ENCODE measurements at regions not wholly inside any gene's neighbourhood (a gene's known extent, or its start where the extent isn't known, plus 50 kb on each side); places are given as distances from the start of the nearest gene placed in this dataset.

DNA sequence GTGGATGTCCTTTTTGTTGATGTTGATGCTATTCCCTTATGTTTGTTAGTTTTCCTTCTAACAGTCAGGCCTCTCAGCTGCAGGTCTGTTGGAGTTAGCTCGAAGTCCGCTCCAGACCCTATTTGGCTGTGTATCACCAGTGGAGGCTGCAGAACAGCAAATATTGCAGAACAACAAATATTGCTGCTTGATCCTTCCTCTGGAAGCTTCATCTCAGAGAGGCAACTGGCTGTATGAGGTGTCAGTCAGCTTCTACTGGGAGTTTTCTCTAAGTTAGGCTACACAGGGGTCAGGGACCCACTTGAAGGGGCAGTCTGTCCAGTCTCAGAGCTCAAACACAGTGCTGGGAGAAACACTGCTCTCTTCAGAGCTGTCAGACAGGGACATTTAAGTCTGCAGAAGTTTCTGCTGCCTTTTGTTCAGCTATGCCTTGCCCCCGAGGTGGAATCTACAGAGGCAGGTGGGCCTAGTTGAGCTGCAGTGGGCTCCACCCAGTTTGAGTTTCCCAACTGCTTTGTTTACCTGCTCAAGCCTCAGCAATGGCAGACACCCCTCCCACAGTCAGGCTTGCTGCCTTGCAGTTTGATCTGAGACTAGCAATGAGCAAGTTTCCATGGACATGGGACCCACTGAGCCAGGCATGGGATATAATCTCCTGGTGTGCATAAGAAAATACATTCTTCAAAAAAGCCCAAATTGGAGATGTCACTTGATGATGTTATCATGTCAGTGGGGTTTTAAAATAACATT is 99.5 kb downstream of the KDM5D start:
- TF ChIP-seq, protein P1, sequence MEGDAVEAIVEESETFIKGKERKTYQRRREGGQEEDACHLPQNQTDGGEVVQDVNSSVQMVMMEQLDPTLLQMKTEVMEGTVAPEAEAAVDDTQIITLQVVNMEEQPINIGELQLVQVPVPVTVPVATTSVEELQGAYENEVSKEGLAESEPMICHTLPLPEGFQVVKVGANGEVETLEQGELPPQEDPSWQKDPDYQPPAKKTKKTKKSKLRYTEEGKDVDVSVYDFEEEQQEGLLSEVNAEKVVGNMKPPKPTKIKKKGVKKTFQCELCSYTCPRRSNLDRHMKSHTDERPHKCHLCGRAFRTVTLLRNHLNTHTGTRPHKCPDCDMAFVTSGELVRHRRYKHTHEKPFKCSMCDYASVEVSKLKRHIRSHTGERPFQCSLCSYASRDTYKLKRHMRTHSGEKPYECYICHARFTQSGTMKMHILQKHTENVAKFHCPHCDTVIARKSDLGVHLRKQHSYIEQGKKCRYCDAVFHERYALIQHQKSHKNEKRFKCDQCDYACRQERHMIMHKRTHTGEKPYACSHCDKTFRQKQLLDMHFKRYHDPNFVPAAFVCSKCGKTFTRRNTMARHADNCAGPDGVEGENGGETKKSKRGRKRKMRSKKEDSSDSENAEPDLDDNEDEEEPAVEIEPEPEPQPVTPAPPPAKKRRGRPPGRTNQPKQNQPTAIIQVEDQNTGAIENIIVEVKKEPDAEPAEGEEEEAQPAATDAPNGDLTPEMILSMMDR (IDR thresholded peaks at IDR 0.05; ENCODE audit: low read depth, low read length) = no peak
- H3K4me1 ChIP-seq (ENCODE audit: low read depth) = no peaks in the 10 kb centered on the region

DNA sequence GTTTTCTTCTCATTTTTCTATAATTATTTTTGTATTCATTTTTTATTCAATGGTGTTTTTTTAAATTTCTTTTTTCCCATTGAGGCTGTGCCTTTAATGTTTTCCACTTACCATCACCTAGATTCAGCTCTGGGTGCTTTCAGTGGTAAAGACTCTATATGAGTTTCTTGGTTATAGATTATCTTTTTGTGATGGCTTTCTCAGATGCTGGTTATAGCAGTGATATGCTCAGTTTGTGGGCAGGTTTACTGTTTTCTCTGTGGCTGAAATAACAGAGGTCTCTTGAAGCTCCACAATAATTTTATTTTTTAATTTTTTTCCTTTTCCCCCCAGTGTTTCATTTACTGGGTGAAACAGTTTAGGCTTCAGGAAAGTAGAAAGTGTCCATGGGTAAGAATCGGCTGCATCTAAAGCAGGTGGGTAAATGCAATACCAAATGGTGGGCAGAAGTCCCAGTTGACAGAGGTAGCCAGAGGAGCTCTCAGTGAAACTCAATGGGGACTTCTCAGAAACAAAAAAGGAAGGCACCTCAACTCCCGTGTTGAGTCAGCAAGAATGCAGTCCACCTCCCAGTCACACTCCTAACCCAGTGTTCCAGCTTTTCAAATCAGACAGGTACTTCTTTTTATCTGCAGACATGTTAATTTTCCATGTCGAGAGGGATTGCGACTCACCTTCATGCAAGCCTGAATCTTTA is 106.7 kb downstream of the KDM5D start:
- Histone ChIP-seq H3K9me3 (ENCODE audit: low read depth) (no peaks in the 10 kb centered on the region), H3K27me3 (no peaks in the 10 kb centered on the region), H3K36me3 (no peaks in the 10 kb centered on the region), H3K27ac (no peak overlapping the region), H3K4me3 (no peak overlapping the region), H3K4me1 (ENCODE audit: low read depth) (no peaks in the 10 kb centered on the region)
- DNase-seq (ENCODE audit: low read depth in 1 of 2, low spot score in 1 of 2) = no peak
- TF ChIP-seq, protein P1 (IDR thresholded peaks at IDR 0.05; ENCODE audit: low read depth, low read length) = no peak

More for the DNA sequence above, 99.5 kb downstream of the KDM5D start:
- no peak overlapping the region for H3K27ac ChIP-seq
- no peaks in the 10 kb centered on the region for H3K36me3 ChIP-seq
- H3K4me3 ChIP-seq = no peak overlapping the region
- no peak for DNase-seq (ENCODE audit: low read depth in 1 of 2, low spot score in 1 of 2)
- H3K27me3 ChIP-seq = no peaks in the 10 kb centered on the region
- no peaks in the 10 kb centered on the region for H3K9me3 ChIP-seq (ENCODE audit: low read depth)

DNA sequence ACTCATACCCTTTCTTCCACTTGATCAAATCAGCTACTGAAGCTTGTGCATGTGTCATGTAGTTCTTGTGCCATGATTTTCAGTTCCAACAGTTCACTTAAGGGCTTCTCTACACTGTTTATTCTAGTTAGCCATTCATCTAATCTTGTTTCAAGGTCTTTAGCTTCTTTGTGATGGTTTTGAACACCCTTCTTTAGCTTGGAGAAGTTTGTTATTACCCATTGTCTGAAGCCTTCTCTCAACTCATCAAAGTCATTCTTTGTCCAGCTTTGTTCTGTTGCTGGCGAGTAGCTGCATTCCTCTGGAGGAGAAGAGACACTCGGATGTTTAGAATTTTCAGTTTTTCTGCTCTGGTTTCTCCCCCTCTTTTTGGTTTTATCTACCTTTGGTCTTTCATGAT is 115.6 kb downstream of the KDM5D start:
- no peaks in the 10 kb centered on the region for H3K4me1 ChIP-seq (ENCODE audit: low read depth)
- no peaks in the 10 kb centered on the region for H3K36me3 ChIP-seq
- H3K27me3 ChIP-seq = no peaks in the 10 kb centered on the region
- H3K27ac ChIP-seq = no peak overlapping the region
- no peaks in the 10 kb centered on the region for H3K9me3 ChIP-seq (ENCODE audit: low read depth)
- no peak for DNase-seq (ENCODE audit: low read depth in 1 of 2, low spot score in 1 of 2)
- TF ChIP-seq, protein P1 (IDR thresholded peaks at IDR 0.05; ENCODE audit: low read depth, low read length) = no peak
- no peak overlapping the region for H3K4me3 ChIP-seq

DNA sequence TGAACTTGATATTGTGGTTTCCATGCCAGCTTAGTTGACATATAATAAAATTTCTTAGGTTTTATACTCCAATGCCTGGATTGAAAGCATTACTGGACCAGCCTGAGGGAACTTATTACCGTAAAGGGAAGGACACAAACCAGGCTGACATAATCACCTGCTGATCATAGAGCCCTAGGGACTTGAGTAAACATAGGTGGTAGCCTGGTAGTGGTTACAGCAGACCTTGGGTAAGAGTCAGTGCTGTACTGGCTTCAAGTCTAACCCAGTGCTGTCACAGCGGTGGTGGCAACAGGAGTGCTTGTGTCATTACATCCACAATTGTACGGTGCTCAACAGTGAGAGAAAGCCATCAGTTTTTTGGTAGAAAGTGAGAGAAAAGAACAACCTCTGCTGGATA is 122.1 kb downstream of the KDM5D start:
- no peak for DNase-seq (ENCODE audit: low read depth in 1 of 2, low spot score in 1 of 2)
- Histone ChIP-seq H3K36me3 (no peaks in the 10 kb centered on the region), H3K4me3 (no peak overlapping the region)

GRCh38 chrY:19621756-19622155 is 122.8 kb downstream of the KDM5D start:
- DNase-seq (ENCODE audit: low read depth in 1 of 2, low spot score in 1 of 2) = no peak

More for the DNA sequence above, 122.1 kb downstream of the KDM5D start:
- no peaks in the 10 kb centered on the region for H3K9me3 ChIP-seq (ENCODE audit: low read depth)
- H3K27me3 ChIP-seq = no peaks in the 10 kb centered on the region
- no peaks in the 10 kb centered on the region for H3K4me1 ChIP-seq (ENCODE audit: low read depth)
- H3K27ac ChIP-seq = no peak overlapping the region
- TF ChIP-seq, protein P1 (IDR thresholded peaks at IDR 0.05; ENCODE audit: low read depth, low read length) = no peak

More at GRCh38 chrY:19621756-19622155, 122.8 kb downstream of the KDM5D start:
- H3K4me3 ChIP-seq = no peak overlapping the region
- TF ChIP-seq, protein P1 (IDR thresholded peaks at IDR 0.05; ENCODE audit: low read depth, low read length) = no peak
- H3K27ac ChIP-seq = no peak overlapping the region
- no peaks in the 10 kb centered on the region for H3K27me3 ChIP-seq
- no peaks in the 10 kb centered on the region for H3K36me3 ChIP-seq
- H3K9me3 ChIP-seq (ENCODE audit: low read depth) = no peaks in the 10 kb centered on the region
- no peaks in the 10 kb centered on the region for H3K4me1 ChIP-seq (ENCODE audit: low read depth)
